Trophoblast cell (in vitro differentiated cells and primary cell): ENCODE measurements at regions not wholly inside any gene's neighbourhood (a gene's known extent, or its start where the extent isn't known, plus 50 kb on each side); places are given as distances from the start of the nearest gene placed in this dataset.
A peak's percentile ranks its signal among the peaks of the same experiment; 100 is the strongest.

ENCODE experiments used
- DNase-seq, 2 donors: peaks; one replicate each; pipeline ENCODE4 v3.0.0-alpha.2; 2016
- H2AFZ ChIP-seq: 2 replicates; pipeline ENCODE4 v1.6.1; 2013; ENCODE audit warnings: low read length, moderate library complexity, mild to moderate bottlenecking; ENCODE audit not compliant: insufficient read depth, poor library complexity
- H2AK5ac ChIP-seq: 2 replicates; pipeline ENCODE4 v1.6.1; 2013; ENCODE audit warnings: mild to moderate bottlenecking, low read length
- H2BK120ac ChIP-seq: 2 replicates; pipeline ENCODE4 v1.6.1; 2013; ENCODE audit warnings: low read length, mild to moderate bottlenecking, moderate library complexity; ENCODE audit not compliant: insufficient read depth, poor library complexity
- H2BK12ac ChIP-seq: 2 replicates; pipeline ENCODE4 v1.6.1; 2013; ENCODE audit warnings: mild to moderate bottlenecking, low read length, moderate library complexity
- H2BK5ac ChIP-seq: 2 replicates; pipeline ENCODE4 v1.6.1; 2013; ENCODE audit warnings: low read length, low read depth, moderate library complexity, mild to moderate bottlenecking; ENCODE audit not compliant: poor library complexity
- H3K14ac ChIP-seq: 2 replicates; pipeline ENCODE4 v1.6.1; 2013; ENCODE audit warnings: mild to moderate bottlenecking, low read length
- H3K18ac ChIP-seq: 2 replicates; pipeline ENCODE4 v1.6.1; 2013; ENCODE audit warnings: mild to moderate bottlenecking, low read length
- H3K23ac ChIP-seq: 2 replicates; pipeline ENCODE4 v1.6.1; 2013; ENCODE audit warnings: low read length
- H3K27ac ChIP-seq: 2 replicates; pipeline ENCODE4 v1.5.1; 2013; ENCODE audit warnings: low read depth, mild to moderate bottlenecking, inconsistent platforms, low read length, moderate library complexity
- H3K27me3 ChIP-seq: 2 replicates; pipeline ENCODE4 v1.6.1; 2013; ENCODE audit warnings: inconsistent platforms, mild to moderate bottlenecking, low read length, moderate library complexity; ENCODE audit not compliant: insufficient read depth
- H3K36me3 ChIP-seq, 2 experiments: 1 replicate in 1 of 2; 2 replicates in 1 of 2; pipeline ENCODE4 v1.6.1; 2013; ENCODE audit warnings: low read length in 2 of 2, mild to moderate bottlenecking in 2 of 2, moderate library complexity in 1 of 2; ENCODE audit not compliant: insufficient read depth in 2 of 2, control insufficient read depth in 1 of 2
- H3K4ac ChIP-seq: 2 replicates; pipeline ENCODE4 v1.6.1; 2013; ENCODE audit warnings: low read depth, mild to moderate bottlenecking, low read length, moderate library complexity
- H3K4me1 ChIP-seq, 2 experiments: 1 replicate in 1 of 2; 2 replicates in 1 of 2; pipeline ENCODE4 v1.6.1; 2013; ENCODE audit warnings: low read length in 2 of 2, mild to moderate bottlenecking in 2 of 2, moderate library complexity in 1 of 2; ENCODE audit not compliant: insufficient read depth in 2 of 2, control insufficient read depth in 1 of 2
- H3K4me2 ChIP-seq: 2 replicates; pipeline ENCODE4 v1.6.1; 2013; ENCODE audit warnings: inconsistent platforms, mild to moderate bottlenecking, low read length, moderate library complexity
- H3K4me3 ChIP-seq: 2 replicates; pipeline ENCODE4 v1.5.1; 2013; ENCODE audit warnings: mild to moderate bottlenecking, low read depth, low read length, inconsistent platforms
- H3K79me1 ChIP-seq: one replicate; pipeline ENCODE4 v1.6.1; 2013; ENCODE audit warnings: low read length
- H3K79me2 ChIP-seq: 2 replicates; pipeline ENCODE4 v1.6.1; 2013; ENCODE audit warnings: low read length, mild to moderate bottlenecking; ENCODE audit not compliant: control insufficient read depth, insufficient read depth, poor library complexity
- H3K9ac ChIP-seq: 2 replicates; pipeline ENCODE4 v1.6.1; 2013; ENCODE audit warnings: mild to moderate bottlenecking, low read length
- H3K9me3 ChIP-seq: 2 replicates; pipeline ENCODE4 v1.6.1; 2013; ENCODE audit warnings: low read depth, mild to moderate bottlenecking, control low read depth, inconsistent platforms, low read length; ENCODE audit not compliant: insufficient read depth
- H4K12ac ChIP-seq: 2 replicates; pipeline ENCODE4 v1.6.1; 2013; ENCODE audit warnings: low read depth, mild to moderate bottlenecking, low read length, moderate library complexity
- H4K8ac ChIP-seq: 2 replicates; pipeline ENCODE4 v1.6.1; 2013; ENCODE audit warnings: low read depth, mild to moderate bottlenecking, low read length, moderate library complexity
- H4K91ac ChIP-seq: one replicate; pipeline ENCODE4 v1.6.1; 2013; ENCODE audit warnings: low read depth, mild to moderate bottlenecking, low read length, moderate library complexity
- WGBS: extraction: QIAGEN DNeasy Blood & Tissue Kit; methylation state at CpG from one replicate; pipeline ENCODE4 v1.1.7; 2013; ENCODE audit warnings: missing lambda C conversion rate; ENCODE audit not compliant: insufficient read length, insufficient coverage; ENCODE audit errors: extremely low coverage; 5-methylcytosine and 5-hydroxymethylcytosine counted together

GRCh38 chr6:53446151-53446550 is 97.4 kb upstream of the ELOVL5 start:
- Histone ChIP-seq H3K9me3 (no peaks in the 10 kb centered on the region), H3K4me3 (no peak overlapping the region), H2BK12ac (no peak overlapping the region), H3K23ac (no peak overlapping the region), H3K79me1 (no peaks in the 10 kb centered on the region), H2BK120ac (no peak overlapping the region), H3K18ac (no peak overlapping the region), H4K8ac (no peak overlapping the region), H3K36me3 (no peaks in the 10 kb centered on the region), H2BK5ac (no peak overlapping the region), H2AK5ac (no peak overlapping the region), H3K4me2 (no peak overlapping the region), H3K14ac (no peak overlapping the region), H3K9ac (peak overlapping the region; percentile 2), H2AFZ (no peak overlapping the region), H3K79me2 (no peaks in the 10 kb centered on the region), H3K27ac (no peak overlapping the region), H3K27me3 (no peaks in the 10 kb centered on the region), H4K12ac (no peak overlapping the region), H3K4ac (no peak overlapping the region), H3K4me1 (no peaks in the 10 kb centered on the region), H4K91ac (no peak overlapping the region)
- no CpG with 5 or more reads among the region's 2 CpGs for WGBS
- no peak for DNase-seq

GRCh38 chr6:53441761-53442160 is 93.0 kb upstream of the ELOVL5 start:
- Histone ChIP-seq H4K8ac (no peak overlapping the region), H4K12ac (no peak overlapping the region), H2BK120ac (no peak overlapping the region), H2BK5ac (no peak overlapping the region), H3K14ac (no peak overlapping the region), H3K27ac (no peak overlapping the region), H2AFZ (no peak overlapping the region), H3K4me3 (no peak overlapping the region), H3K4me2 (no peak overlapping the region), H2BK12ac (no peak overlapping the region), H3K9me3 (no peaks in the 10 kb centered on the region), H2AK5ac (no peak overlapping the region), H3K27me3 (no peaks in the 10 kb centered on the region), H3K9ac (no peak overlapping the region), H3K4me1 (peaks cover 0 to 2% of the 10 kb centered on the region in 2 experiments), H3K79me1 (no peaks in the 10 kb centered on the region), H3K18ac (no peak overlapping the region), H4K91ac (no peak overlapping the region), H3K79me2 (no peaks in the 10 kb centered on the region), H3K36me3 (no peaks in the 10 kb centered on the region), H3K4ac (no peak overlapping the region), H3K23ac (no peak overlapping the region)
- no peak for DNase-seq
- WGBS = no CpG with 5 or more reads among the region's 3 CpGs

GRCh38 chr6:53441035-53441493 is 92.3 kb upstream of the ELOVL5 start:
- no peak overlapping the region for H4K8ac ChIP-seq
- H3K36me3 ChIP-seq = no peaks in the 10 kb centered on the region
- no peak overlapping the region for H3K4ac ChIP-seq
- H3K23ac ChIP-seq = no peak overlapping the region
- H3K4me1 ChIP-seq = peaks cover 0 to 2% of the 10 kb centered on the region in 2 experiments
- no peak overlapping the region for H2AFZ ChIP-seq
- no peak overlapping the region for H4K12ac ChIP-seq
- H3K4me3 ChIP-seq = no peak overlapping the region
- H3K9ac ChIP-seq = no peak overlapping the region
- H2BK12ac ChIP-seq = no peak overlapping the region
- no CpG with 5 or more reads among the region's 1 CpG for WGBS
- H3K79me1 ChIP-seq = no peaks in the 10 kb centered on the region
- no peak overlapping the region for H3K18ac ChIP-seq
- DNase-seq = no peak
- no peak overlapping the region for H3K14ac ChIP-seq
- H4K91ac ChIP-seq = no peak overlapping the region
- H3K27me3 ChIP-seq = no peaks in the 10 kb centered on the region
- H2AK5ac ChIP-seq = no peak overlapping the region
- H3K79me2 ChIP-seq = no peaks in the 10 kb centered on the region
- H3K9me3 ChIP-seq = no peaks in the 10 kb centered on the region
- no peak overlapping the region for H2BK120ac ChIP-seq
- no peak overlapping the region for H2BK5ac ChIP-seq
- H3K4me2 ChIP-seq = no peak overlapping the region
- no peak overlapping the region for H3K27ac ChIP-seq

GRCh38 chr6:53440336-53440945 is 91.7 kb upstream of the ELOVL5 start:
- Histone ChIP-seq H3K4ac (no peak overlapping the region), H3K79me1 (no peaks in the 10 kb centered on the region), H4K91ac (no peak overlapping the region), H3K27ac (no peak overlapping the region), H2BK120ac (no peak overlapping the region), H2BK5ac (no peak overlapping the region), H3K79me2 (no peaks in the 10 kb centered on the region), H3K4me1 (peaks cover 0 to 2% of the 10 kb centered on the region in 2 experiments), H2BK12ac (no peak overlapping the region), H3K36me3 (no peaks in the 10 kb centered on the region), H4K12ac (no peak overlapping the region), H2AFZ (no peak overlapping the region), H3K4me2 (no peak overlapping the region), H3K18ac (no peak overlapping the region), H3K9ac (no peak overlapping the region), H4K8ac (no peak overlapping the region), H3K14ac (no peak overlapping the region), H2AK5ac (no peak overlapping the region), H3K4me3 (no peak overlapping the region), H3K27me3 (no peaks in the 10 kb centered on the region), H3K23ac (no peak overlapping the region), H3K9me3 (no peaks in the 10 kb centered on the region)
- DNase-seq = no peak
- no CpG with 5 or more reads among the region's 3 CpGs for WGBS
